GM18520 (cell line): ENCODE measurements at regions not wholly inside any gene's neighbourhood (a gene's known extent, or its start where the extent isn't known, plus 50 kb on each side); places are given as distances from the start of the nearest gene placed in this dataset.

Source experiments
- ATAC-seq: cut with Tn5 transposase; IDR thresholded peaks from one replicate; pipeline ENCODE4 v1.9.1; 2021; ENCODE audit not compliant: unreplicated experiment

DNA sequence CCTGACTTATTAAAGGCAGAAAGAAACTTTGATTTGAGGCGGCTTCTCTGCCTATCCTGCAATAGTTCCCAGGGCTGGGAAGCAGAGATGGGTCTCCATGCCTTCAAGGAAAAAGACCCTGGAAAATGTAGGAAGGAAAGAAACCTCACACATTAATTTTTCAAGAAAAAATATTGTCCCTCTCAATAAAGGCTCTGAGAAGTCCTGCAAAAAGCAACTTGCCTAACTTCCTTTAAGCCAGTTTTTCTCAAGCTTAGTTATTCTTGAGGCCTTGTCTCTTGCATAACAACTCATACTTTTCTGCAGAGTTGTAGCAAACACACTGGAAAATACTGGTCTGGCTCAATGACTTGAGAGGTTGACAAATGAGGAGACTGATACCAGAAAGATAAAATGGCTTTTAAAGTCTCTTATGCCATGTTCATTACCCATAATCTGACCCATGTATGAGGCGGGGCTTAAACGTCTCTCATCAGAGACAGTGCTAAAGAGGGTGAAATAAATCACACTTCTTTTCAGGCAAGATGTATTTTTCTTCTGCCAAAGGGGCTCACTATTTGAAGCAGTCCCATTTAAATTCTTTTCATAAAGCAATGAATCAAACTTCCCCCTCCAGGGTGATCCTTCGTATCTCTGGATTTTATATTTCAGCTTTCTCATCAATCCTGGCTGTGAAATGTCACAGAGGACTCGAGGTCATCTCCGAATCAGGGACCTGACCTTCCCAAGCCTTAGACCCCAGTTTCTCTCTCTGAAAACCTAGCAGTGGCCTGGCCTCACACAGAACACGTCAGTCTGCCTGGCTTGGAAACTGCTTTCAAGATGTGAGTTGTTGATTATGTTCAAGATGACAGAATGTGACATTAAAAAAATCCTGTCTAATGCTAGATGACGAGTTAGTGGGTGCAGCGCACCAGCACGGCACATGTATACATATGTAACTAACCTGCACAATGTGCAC lies 82.3 kb upstream of the KCNG1 start:
- no peak for ATAC-seq

DNA sequence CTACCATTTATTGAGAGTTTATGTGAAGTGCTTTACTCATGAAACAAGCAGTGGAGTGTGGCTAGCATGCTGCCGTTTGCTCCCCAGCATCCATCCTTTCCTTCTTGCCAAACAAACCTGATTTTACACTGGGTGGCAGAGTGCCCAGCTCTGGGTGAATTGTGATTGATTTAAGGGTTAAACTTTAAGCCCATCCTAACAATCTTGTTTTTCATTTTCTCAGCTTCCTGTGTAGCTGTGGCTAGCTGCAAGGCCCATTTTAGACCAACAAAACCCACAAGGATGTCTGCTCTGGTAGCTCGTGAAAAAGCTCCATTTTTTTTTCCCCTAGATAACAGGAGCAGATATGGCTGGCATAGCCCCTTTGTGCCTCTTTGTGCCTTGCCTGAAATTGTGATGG lies 77.7 kb upstream of the KCNG1 start:
- no peak for ATAC-seq

DNA sequence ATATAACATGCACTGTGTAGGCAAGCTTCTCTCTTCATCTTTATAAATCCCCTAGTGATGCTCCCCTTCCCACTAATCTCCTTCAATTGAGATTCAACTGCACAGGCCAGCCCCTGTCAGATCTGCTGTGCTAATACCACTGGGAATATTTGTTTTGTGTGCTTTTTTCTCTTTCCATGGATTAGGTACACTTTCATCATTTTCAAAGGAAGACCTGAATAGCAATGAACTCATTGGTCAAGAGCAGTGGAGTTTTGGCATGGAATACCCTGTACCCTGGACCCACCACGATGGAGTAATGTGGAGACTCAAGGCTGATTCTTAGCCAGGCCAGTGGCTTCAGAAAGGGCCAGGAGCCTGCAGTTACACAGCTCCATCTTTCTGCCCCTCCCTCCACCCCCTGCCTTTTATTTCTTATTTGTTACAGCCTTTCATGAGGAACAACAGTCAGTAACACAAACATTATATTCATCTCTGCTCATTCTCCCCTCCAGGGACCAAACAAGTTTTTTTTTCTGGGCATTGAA lies 75.4 kb upstream of the KCNG1 start:
- ATAC-seq = no peak

DNA sequence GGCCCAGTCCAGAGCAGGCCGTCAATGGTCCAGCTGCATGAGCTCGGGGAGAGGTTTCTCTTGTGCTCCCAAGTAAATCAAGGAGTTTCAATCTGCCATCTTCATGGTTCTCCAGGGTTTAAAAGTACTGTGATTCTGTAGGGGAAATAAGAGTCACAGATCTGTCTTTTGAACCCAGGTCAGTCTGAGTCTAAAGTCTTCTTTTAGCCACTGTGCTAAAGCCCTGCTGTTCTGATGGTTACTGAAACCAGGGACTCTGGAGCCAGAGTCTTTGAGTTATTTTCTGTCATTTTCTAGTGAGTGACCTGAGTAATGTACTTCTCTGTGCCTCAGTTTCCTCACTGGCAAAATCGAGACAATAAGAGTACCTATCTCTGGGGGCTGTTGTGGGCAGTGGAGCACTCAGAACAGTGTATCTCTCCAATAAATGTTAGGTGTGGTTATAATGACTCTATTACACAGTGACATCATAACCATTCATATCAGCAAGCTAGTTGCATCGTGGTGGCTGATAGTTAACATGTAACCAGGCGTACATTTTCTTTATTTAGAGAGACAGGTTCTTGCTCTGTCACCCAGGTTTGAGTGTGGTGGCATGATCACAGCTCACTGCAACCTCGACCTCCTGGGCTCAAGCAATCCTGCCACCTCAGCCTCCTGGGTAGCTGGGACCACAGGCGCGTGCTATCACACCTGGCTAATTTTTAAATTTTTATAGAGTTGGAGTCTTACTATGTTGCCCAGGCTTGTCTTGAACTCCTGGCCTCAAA lies 74.6 kb upstream of the KCNG1 start:
- ATAC-seq = no peak

DNA sequence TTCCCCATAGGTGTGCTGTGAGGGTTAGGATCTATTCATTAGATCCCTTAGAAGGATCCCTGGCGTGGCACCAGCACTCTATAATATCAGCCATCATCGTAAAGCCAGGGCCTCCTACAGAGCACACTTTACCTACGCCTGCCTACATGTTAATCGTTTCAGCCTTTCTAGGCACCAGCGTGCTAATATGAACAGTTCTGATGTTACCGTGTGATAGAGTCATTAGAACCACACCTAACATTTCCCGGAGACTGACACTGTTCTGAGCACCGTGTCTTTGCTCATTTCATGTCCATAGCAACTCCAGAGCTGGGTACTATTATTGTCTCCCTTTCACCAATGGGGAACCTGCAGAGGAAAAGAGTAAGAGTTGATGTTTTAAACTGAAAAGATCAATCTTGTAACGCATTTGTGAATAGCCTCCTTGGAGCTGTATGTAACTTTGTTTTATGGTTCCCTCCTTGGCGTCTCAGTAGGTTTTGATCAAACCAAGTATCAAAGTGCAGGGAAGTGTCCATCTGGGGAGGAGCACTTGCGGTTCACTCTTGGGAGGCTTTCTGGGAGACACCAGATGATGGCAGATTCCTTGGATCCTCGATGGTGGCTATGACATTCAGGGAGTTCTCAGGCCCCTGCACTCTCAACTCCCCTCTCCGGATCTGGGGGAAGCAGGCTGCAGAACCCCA lies 73.8 kb upstream of the KCNG1 start:
- ATAC-seq = no peak

DNA sequence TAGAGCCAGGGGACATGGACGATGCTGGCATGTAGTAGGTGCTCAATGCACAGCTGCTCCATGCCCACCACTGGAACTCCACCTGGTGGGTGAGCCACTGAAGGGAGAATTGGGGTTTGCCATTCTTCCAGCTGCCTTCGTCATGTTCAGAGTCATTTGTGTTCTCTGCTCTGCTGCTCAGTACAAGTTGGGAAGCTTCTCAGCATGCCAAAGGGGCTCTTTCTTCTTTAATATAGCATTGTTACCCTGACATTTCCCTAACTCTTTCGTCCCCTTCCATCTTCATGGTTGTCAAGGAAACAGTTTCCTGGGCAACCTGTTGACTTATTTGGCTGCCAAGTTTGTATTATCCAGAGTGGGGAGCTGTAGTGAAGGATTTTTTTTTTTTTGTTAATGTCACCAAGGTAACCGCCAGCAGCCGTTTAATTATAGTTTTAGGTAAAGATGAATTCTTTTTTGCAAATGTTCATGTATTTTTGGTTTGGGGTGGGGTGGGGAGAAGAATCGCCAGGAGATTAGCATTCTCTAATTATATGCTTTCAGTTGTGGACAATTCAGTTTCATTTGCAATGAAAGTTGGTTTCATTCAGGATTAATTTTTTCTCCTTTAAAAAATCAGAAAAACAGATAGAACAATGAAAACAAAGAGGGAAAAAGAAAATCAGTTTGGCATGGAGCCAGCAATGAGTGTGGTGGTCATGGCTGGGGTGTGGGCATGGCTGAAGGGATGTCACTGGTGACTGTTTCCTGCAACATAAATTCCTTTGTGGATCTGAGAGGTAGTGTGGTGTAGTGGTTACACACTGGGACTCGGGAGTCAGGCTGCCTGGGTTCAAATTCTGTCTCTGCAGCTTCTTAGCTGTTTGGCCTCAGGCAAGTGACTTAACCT lies 73.0 kb upstream of the KCNG1 start:
- ATAC-seq = no peak

DNA sequence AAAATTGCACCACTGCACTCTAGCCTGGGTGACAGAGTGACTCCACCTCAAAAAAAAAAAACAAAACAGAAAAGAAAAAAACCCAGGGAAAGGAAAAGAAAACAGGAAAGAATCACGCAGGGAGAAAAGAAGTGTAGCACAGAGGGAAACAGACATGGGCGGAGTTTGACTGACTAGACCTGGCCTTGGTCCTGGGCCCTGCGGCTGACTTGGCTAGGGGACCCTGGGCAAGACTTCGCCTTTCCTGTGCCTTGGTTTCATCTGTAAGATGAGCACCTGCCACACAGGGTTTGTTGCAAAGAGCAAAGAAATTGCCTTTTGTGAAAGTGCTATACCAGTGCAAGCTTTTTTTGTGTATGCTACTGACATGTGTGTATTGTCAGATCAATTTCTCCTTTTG lies 71.3 kb upstream of the KCNG1 start:
- no peak for ATAC-seq

DNA sequence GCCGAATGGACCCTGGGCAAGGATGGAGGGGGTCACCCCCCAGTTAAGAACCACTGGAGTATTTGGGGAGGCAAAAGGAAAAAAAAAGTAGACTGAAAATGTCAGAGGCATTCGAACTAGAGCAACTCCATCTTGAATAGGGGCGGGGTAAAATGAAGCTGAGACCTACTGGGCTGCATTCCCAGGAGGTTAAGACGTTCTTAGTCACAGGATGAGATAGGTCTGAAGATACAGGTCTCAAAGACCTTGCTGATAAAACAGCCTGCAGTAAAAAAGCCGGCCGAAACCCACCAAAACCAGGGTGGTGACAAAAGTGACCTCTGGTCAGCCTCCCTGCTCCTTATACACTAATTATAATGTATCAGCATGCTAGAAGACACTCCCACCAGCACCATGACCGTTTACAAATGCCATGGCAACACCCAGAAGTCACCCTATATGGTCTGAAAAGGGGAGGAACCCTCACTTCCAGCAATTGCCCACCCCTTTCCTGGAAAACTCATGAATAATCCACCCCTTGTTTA lies 70.4 kb upstream of the KCNG1 start:
- ATAC-seq = no peak

DNA sequence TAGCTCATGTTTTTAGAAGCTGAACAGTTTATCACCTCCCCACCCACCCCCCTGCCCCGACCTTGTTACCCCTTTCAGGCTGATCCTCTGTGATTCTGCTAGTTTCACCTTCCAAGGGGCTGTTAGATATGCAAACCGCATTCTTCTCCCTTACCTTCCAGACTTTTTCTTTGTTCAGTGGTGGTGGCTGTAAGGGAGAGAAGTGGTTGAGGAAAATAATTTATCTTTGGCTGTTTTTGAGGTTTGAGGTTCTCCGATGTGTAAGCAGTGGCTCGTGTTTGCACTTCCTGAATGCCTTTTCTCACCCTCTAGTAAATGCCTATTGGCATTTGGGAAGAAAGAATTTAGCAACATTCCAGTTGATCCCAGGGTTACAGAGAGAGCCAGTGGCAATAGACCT lies 69.4 kb upstream of the KCNG1 start:
- ATAC-seq = no peak

DNA sequence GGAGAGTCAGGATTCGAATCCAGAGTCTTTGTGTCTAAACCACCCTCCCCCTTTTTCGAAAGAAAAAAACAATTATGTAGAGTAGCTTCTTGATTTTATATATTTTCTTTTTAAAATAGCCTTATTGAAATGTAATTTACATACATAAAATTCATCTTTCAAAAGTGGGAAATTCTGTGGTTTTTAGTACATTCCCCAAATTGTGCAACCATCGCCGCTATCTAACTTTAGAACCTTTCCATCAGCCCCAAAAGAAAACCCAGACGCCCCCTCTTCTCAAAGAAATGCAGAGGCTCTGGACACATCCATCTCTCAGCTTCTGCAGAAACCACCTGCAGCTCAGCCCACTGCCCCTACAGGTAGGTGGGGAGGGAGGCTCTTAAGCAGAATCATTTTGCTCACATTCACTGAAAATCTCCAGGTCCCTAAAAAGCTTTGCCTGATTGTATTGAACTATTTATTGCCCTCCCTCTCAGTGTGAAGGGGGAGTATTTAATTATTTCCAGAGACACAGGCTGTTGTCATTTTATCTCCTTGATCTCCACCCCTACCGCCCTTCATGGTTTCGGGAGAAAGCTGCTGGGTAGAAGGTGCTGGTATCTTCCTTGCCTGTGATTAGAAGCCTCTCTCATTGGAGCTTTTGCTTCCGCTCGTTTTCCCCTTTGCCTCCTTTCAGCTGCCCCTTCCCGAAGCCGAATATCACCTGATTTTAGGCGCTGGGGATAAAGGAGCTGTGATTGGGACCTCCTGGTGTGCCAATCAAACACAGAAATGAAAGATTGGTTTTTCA lies 68.7 kb upstream of the KCNG1 start:
- ATAC-seq = no peak

DNA sequence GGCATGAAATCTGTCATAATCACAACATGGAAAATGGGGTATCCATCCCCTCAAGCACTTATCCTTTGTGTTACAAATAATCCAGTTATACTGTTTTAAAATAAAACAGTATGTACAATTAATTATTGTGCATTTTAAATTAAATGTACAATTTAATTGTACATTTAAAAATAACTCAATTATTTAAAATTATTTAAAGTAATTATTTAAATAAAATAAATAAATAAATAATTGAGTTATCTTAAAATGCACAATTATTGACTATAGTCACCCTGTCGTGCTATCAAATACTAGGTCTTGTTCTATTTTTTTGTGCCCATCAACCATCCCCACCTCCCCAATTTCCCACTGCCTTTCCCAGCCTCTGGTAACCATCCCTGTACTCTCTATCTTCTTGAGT lies 66.9 kb upstream of the KCNG1 start:
- ATAC-seq = no peak

DNA sequence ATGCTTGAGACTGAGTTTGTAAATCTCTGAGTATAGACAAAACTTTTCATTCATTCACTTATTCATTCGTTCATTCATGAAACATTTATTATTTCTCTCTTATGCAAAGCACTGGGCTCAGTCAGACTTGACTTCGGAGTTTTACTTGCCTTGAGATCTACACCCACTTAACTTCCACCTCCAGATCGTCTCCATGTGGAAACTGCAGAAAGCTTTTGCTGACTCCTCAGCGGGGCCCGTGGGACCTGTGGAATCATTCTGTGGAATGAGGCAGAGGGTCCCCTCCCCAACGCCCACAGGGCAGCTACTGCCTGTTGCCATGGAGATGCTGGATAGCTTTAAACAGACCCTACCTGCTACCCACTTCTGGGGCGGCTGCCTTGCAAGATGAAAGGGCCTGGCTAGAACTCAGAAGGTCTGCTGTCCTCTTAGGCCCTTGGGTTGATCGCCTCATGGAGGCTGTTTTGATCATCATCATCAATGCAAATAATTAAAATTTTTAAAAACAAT lies 66.4 kb upstream of the KCNG1 start:
- no peak for ATAC-seq

DNA sequence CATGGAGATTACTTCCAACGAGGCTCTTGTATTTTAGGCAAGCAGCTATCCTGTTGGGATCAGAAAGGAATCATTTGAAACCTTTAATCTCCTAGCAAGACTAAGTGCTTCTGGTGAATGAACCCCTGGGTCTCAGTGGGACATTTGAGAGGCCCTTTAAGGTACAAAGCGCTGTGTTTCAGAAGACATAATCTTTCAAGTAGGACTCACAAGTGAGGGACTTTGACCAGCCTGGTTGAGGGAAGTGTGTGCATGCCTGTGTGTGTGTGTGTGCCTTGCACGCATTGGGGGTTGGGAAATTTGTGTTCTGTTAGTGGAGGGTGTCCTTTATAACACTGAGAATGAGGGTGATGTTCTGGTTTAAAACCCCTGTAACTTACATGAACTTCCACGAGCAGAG lies 64.4 kb upstream of the KCNG1 start:
- no peak for ATAC-seq

DNA sequence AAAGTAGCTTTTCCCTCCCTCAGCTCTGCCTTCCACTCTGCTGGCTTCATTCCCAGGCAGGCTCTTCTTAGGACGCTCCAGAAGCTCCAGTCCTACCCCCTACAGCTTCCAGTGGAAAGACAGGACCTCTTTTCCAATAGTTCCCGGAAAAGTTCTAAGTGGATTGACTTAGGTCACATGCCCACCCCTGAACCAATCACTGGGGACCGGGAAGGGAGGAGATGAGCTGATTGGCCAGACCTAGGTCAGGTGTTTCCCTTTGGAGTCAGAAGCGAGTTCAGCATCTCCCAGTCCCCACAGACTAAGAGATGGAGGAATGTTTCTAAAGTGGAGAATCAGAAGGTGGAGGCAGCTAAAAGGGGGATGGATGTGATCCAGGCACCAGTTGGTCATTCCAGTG lies 62.9 kb upstream of the KCNG1 start:
- no peak for ATAC-seq

DNA sequence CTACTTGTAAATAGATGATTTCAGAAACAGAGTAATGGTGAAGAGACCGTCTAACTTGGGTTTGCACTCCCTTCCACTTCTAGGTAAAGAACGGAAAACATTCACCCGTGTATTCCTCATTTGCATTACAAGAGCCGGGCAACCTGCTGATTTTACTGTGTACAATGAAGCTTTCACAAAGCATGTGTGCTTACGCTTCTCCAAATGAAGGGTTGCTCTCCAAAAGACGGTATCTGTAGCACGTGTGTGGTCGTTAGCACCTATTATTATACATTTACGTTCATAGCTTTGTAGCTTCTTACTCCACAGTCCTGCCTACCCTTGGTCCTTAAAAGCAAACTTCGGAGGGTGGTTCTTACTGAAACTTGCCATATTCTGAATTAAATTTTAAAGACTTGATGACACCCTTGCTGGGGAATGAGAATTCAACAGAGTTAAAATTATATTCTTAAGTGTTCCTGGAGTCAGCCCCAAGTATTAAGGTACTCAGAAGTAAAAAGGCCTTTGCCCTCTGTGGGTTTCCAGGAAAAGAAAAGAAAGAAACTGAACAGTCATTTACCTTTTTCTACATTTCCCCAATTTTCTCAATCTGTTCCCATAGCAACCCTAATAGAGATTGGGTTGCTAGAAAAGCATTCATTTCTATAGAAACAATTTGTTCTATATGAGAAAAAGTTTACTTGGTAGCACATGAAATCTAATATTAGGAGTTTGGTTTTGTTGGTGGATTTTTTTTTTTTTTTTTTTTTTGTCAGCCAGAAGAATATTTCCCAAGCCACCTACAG lies 61.9 kb upstream of the KCNG1 start:
- no peak for ATAC-seq

DNA sequence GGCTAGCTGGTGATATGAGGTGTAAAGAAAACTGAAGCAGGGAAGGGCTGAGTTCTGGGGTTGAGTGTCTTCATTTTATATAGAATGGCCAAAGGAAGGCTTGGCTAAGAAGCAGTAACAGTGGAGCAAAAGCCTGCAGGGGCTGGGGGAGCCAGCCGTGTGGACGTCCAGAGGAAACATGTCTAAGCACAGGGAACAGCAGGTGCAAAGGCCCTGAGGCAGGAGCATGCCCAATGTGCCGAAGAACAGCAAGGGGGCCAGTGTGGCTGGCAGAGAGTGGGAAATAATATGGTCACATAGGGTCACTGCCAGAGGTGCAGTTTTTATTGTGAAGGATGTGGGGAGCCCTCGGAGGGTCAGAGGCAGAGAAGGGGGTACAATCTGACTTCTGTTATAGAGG lies 60.5 kb upstream of the KCNG1 start:
- ATAC-seq = no peak

DNA sequence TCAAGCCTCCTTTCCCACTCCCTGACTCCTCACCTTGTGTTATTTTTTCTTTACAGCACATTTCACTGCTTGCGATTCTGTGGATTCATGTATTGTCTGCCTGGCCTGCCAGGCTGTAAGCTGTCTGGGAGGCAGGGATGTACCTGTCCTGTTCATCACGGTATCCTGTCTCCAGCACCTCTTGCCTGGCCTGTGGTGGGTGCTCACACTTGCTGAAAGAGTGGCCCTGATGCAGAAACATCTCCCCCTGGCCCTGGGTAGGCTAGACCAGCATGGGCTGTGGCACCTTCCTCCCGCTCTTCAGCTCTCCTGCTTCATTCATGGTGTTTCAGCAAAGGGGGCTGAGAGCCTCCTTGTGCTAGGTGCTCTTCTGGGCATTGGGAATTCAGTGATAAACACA lies 60.1 kb upstream of the KCNG1 start:
- no peak for ATAC-seq

DNA sequence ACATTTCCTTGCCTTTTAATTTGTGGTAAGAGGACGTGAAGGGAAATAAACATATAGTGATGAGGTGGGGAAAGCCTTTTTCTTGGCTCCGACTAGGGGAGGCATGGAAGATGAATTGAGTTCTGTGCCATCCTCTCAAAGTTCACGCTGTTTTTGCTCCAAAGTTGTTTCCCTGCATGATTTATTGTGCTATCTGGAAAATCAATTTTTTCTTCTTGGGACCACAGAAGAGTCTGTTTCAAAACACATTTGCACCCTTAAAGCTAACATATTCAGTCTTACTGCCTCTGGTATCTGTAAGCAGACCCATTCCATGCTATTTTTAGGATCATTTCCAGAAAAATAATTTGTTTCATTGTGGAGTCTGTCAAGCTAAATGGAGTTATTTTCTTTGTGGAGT lies 57.6 kb upstream of the KCNG1 start:
- ATAC-seq = no peak
